ENCODE measurements at regions not wholly inside any gene's neighbourhood (a gene's known extent, or its start where the extent isn't known, plus 50 kb on each side); places are given as distances from the start of the nearest gene placed in this dataset.

- TF ChIP-seq GATA2 (IDR thresholded peaks at IDR 0.05; ENCODE audit: insufficient read depth, insufficient read length, low read depth, low read length) (no peak), POLR2A (IDR thresholded peaks at IDR 0.05; ENCODE audit: low read depth, low read length) (no peak), EZH2 (IDR thresholded peaks at IDR 0.05; ENCODE audit: borderline replicate concordance, low read depth, low read length, severe bottlenecking) (no peak), MYC (IDR thresholded peaks at IDR 0.05; ENCODE audit: low read depth, low read length) (no peak), CTCF (IDR thresholded peaks at IDR 0.05; ENCODE audit: extremely low read depth in 1 of 2, insufficient read depth in 1 of 2, low read depth in 1 of 2, low read length in 2 of 2) (no peak), MAX (IDR thresholded peaks at IDR 0.05; ENCODE audit: insufficient read depth, insufficient read length) (no peak), POLR2AphosphoS5 (IDR thresholded peaks at IDR 0.05; ENCODE audit: insufficient read depth, low read depth, low read length) (no peak), FOS (IDR thresholded peaks at IDR 0.05; ENCODE audit: borderline replicate concordance, insufficient read depth, low read length) (no peak), JUN (IDR thresholded peaks at IDR 0.05; ENCODE audit: borderline replicate concordance, insufficient read depth, insufficient read length, low read depth) (no peak)
These were observed 135.0 kb upstream of the SNX2 start for GRCh38 chr5:122639864-122640263.
